ENCODE measurements at regions not wholly inside any gene's neighbourhood (a gene's known extent, or its start where the extent isn't known, plus 50 kb on each side); places are given as distances from the start of the nearest gene placed in this dataset.

DNA sequence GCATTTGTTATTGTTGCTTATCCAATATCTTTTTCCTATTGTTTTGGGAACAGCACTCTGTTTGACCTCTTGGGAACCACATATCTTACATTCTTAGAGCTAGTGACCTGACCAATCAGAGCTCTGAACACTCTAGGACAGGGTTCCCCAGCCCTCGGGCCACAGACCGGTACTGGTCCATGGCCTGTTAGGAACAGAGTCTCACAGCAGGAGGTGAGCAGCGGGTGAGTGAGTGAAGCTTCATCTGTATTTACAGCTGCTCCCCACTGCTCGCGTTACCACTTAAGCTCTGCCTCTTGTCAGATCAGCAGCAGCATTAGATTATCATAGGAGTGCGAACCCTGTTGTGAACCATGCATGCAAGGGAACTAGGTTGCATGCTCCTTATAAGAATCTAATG is 226.0 kb upstream of the TSHZ2 start:
- Histone ChIP-seq H3K27me3 (ENCODE audit: control insufficient read depth in 1 of 2, insufficient read depth in 2 of 2, low read length in 2 of 2) (peaks cover 0 to 5% of the 10 kb centered on the region in 2 experiments), H3K9me3 (ENCODE audit: control insufficient read depth in 1 of 2, insufficient read depth in 1 of 2, low read length in 2 of 2) (no peaks in the 10 kb centered on the region), H3K4me1 (ENCODE audit: insufficient read depth, low read length) (no peaks in the 10 kb centered on the region), H3K4me3 (ENCODE audit: low read length) (no peak overlapping the region), H3K27ac (ENCODE audit: low read depth in 1 of 2, low read length in 2 of 2) (no peak overlapping the region), H3K36me3 (ENCODE audit: insufficient read depth, low read length) (no peaks in the 10 kb centered on the region)
- ChIA-PET CTCF (no interaction called here), POLR2A (no interaction called here)
- Mint-ChIP-seq H3K9me3 (no peaks in the 10 kb centered on the region), H3K27me3 (peaks cover 13% of the 10 kb centered on the region), H3K27ac (no peak overlapping the region), H3K36me3 (ENCODE audit: low read depth) (no peaks in the 10 kb centered on the region), H3K4me3 (no peak overlapping the region), H3K4me1 (ENCODE audit: low read depth) (no peaks in the 10 kb centered on the region)
- TF ChIP-seq CTCF (IDR thresholded peaks at IDR 0.05), result no peak
- DNase-seq, result no peak
- intact Hi-C loops (cut with DNase I, micrococcal nuclease), result no loop called here
- ATAC-seq (ENCODE audit: poor library complexity), result no peak

- Mint-ChIP-seq H3K4me3 (no peak overlapping the region), H3K27me3 (peaks cover 13% of the 10 kb centered on the region), H3K36me3 (ENCODE audit: low read depth) (no peaks in the 10 kb centered on the region), H3K4me1 (ENCODE audit: low read depth) (no peaks in the 10 kb centered on the region), H3K27ac (no peak overlapping the region), H3K9me3 (no peaks in the 10 kb centered on the region)
- POLR2A ChIA-PET, result interaction anchor here (0.7 kb wide), 1 partner anchor 12 kb away, joined by 3 read pairs; no protein-coding TSS in a partner anchor
- DNase-seq (no peak), ATAC-seq (ENCODE audit: poor library complexity) (no peak)
- Histone ChIP-seq H3K9me3 (ENCODE audit: control insufficient read depth in 1 of 2, insufficient read depth in 1 of 2, low read length in 2 of 2) (no peaks in the 10 kb centered on the region), H3K4me3 (ENCODE audit: low read length) (no peak overlapping the region), H3K27me3 (ENCODE audit: control insufficient read depth in 1 of 2, insufficient read depth in 2 of 2, low read length in 2 of 2) (peaks cover 0 to 6% of the 10 kb centered on the region in 2 experiments), H3K27ac (ENCODE audit: low read depth in 1 of 2, low read length in 2 of 2) (no peak overlapping the region), H3K4me1 (ENCODE audit: insufficient read depth, low read length) (no peaks in the 10 kb centered on the region), H3K36me3 (ENCODE audit: insufficient read depth, low read length) (no peaks in the 10 kb centered on the region)
- TF ChIP-seq CTCF (IDR thresholded peaks at IDR 0.05), result no peak
- intact Hi-C loops (cut with DNase I, micrococcal nuclease), result no loop called here
- CTCF ChIA-PET, result no interaction called here
These were observed 227.7 kb upstream of the TSHZ2 start for GRCh38 chr20:52744441-52744840.

GRCh38 chr20:52738081-52738480 is 234.1 kb upstream of the TSHZ2 start:
- POLR2A ChIA-PET, result no interaction called here
- no peaks in the 10 kb centered on the region for H3K36me3 Mint-ChIP-seq (ENCODE audit: low read depth)

More at GRCh38 chr20:52738081-52738480, 234.1 kb upstream of the TSHZ2 start:
- peaks cover 3% of the 10 kb centered on the region for H3K27me3 Mint-ChIP-seq
- peaks cover 5% of the 10 kb centered on the region for H3K4me1 Mint-ChIP-seq (ENCODE audit: low read depth)
- no peaks in the 10 kb centered on the region for H3K36me3 ChIP-seq (ENCODE audit: insufficient read depth, low read length)
- no peaks in the 10 kb centered on the region for H3K4me1 ChIP-seq (ENCODE audit: insufficient read depth, low read length)
- CTCF ChIA-PET, result interaction anchor here (1.6 kb wide), 1 partner anchor 8 kb away, joined by 4 read pairs; no protein-coding TSS in a partner anchor
- DNase-seq, result no peak
- no peak overlapping the region for H3K27ac ChIP-seq (ENCODE audit: low read depth in 1 of 2, low read length in 2 of 2)
- H3K27ac Mint-ChIP-seq, result no peak overlapping the region
- H3K9me3 Mint-ChIP-seq, result peaks cover 3% of the 10 kb centered on the region
- H3K27me3 ChIP-seq (ENCODE audit: control insufficient read depth in 1 of 2, insufficient read depth in 2 of 2, low read length in 2 of 2), result peaks cover 0 to 10% of the 10 kb centered on the region in 2 experiments
- ATAC-seq (ENCODE audit: poor library complexity), result no peak
- TF ChIP-seq CTCF (IDR thresholded peaks at IDR 0.05), result no peak
- H3K4me3 ChIP-seq (ENCODE audit: low read length), result no peak overlapping the region
- intact Hi-C loops (cut with DNase I, micrococcal nuclease), result no loop called here
- no peak overlapping the region for H3K4me3 Mint-ChIP-seq
- H3K9me3 ChIP-seq (ENCODE audit: control insufficient read depth in 1 of 2, insufficient read depth in 1 of 2, low read length in 2 of 2), result no peaks in the 10 kb centered on the region
